ENCODE measurements at regions not wholly inside any gene's neighbourhood (a gene's known extent, or its start where the extent isn't known, plus 50 kb on each side); places are given as distances from the start of the nearest gene placed in this dataset.

- no peak overlapping the region for H3K27ac ChIP-seq (ENCODE audit: low read length)
Observed at GRCh38 chr15:25624504-25625177, 185.8 kb upstream of the UBE3A start.

GRCh38 chr15:25623708-25624107, 184.9 kb upstream of the UBE3A start:
- no peak overlapping the region for H3K27ac ChIP-seq (ENCODE audit: low read length)
- DNase-seq (ENCODE audit: low read depth, low spot score) = no peak

More at GRCh38 chr15:25624504-25625177, 185.8 kb upstream of the UBE3A start:
- no peaks in the 10 kb centered on the region for H3K4me1 ChIP-seq (ENCODE audit: control insufficient read depth, insufficient read depth, low read length)
- no peak overlapping the region for H3K4me3 ChIP-seq (ENCODE audit: low read length)
- no CpG with 5 or more reads among the region's 11 CpGs for WGBS (ENCODE audit: insufficient coverage, insufficient read length)
- no peaks in the 10 kb centered on the region for H3K9me3 ChIP-seq (ENCODE audit: control insufficient read depth, insufficient read depth, low read length)
- no peak for DNase-seq (ENCODE audit: low read depth, low spot score)
- H3K36me3 ChIP-seq (ENCODE audit: control insufficient read depth, insufficient read depth, low read length) = no peaks in the 10 kb centered on the region
- no peaks in the 10 kb centered on the region for H3K27me3 ChIP-seq (ENCODE audit: control insufficient read depth, insufficient read depth, low read length)

GRCh38 chr15:25620466-25620865, 181.6 kb upstream of the UBE3A start:
- no peak for DNase-seq (ENCODE audit: low read depth, low spot score)
- H3K27me3 ChIP-seq (ENCODE audit: control insufficient read depth, insufficient read depth, low read length) = no peaks in the 10 kb centered on the region
- WGBS (ENCODE audit: insufficient coverage, insufficient read length) = no CpG with 5 or more reads among the region's 4 CpGs
- H3K4me1 ChIP-seq (ENCODE audit: control insufficient read depth, insufficient read depth, low read length) = no peaks in the 10 kb centered on the region
- H3K4me3 ChIP-seq (ENCODE audit: low read length) = no peak overlapping the region
- no peaks in the 10 kb centered on the region for H3K36me3 ChIP-seq (ENCODE audit: control insufficient read depth, insufficient read depth, low read length)
- H3K9me3 ChIP-seq (ENCODE audit: control insufficient read depth, insufficient read depth, low read length) = no peaks in the 10 kb centered on the region
- no peak overlapping the region for H3K27ac ChIP-seq (ENCODE audit: low read length)

More at GRCh38 chr15:25623708-25624107, 184.9 kb upstream of the UBE3A start:
- no peaks in the 10 kb centered on the region for H3K27me3 ChIP-seq (ENCODE audit: control insufficient read depth, insufficient read depth, low read length)
- H3K36me3 ChIP-seq (ENCODE audit: control insufficient read depth, insufficient read depth, low read length) = no peaks in the 10 kb centered on the region
- no peaks in the 10 kb centered on the region for H3K4me1 ChIP-seq (ENCODE audit: control insufficient read depth, insufficient read depth, low read length)
- H3K4me3 ChIP-seq (ENCODE audit: low read length) = no peak overlapping the region
- no CpG with 5 or more reads among the region's 5 CpGs for WGBS (ENCODE audit: insufficient coverage, insufficient read length)
- no peaks in the 10 kb centered on the region for H3K9me3 ChIP-seq (ENCODE audit: control insufficient read depth, insufficient read depth, low read length)

GRCh38 chr15:25619761-25620160, 180.9 kb upstream of the UBE3A start:
- WGBS (ENCODE audit: insufficient coverage, insufficient read length) = no CpG with 5 or more reads among the region's 9 CpGs
- no peaks in the 10 kb centered on the region for H3K36me3 ChIP-seq (ENCODE audit: control insufficient read depth, insufficient read depth, low read length)

GRCh38 chr15:25619076-25619475, 180.3 kb upstream of the UBE3A start:
- Histone ChIP-seq H3K9me3 (ENCODE audit: control insufficient read depth, insufficient read depth, low read length) (no peaks in the 10 kb centered on the region), H3K4me3 (ENCODE audit: low read length) (no peak overlapping the region), H3K27me3 (ENCODE audit: control insufficient read depth, insufficient read depth, low read length) (no peaks in the 10 kb centered on the region), H3K4me1 (ENCODE audit: control insufficient read depth, insufficient read depth, low read length) (no peaks in the 10 kb centered on the region), H3K36me3 (ENCODE audit: control insufficient read depth, insufficient read depth, low read length) (no peaks in the 10 kb centered on the region), H3K27ac (ENCODE audit: low read length) (no peak overlapping the region)
- WGBS (ENCODE audit: insufficient coverage, insufficient read length) = no CpG with 5 or more reads among the region's 9 CpGs
- DNase-seq (ENCODE audit: low read depth, low spot score) = no peak

More at GRCh38 chr15:25619761-25620160, 180.9 kb upstream of the UBE3A start:
- H3K27me3 ChIP-seq (ENCODE audit: control insufficient read depth, insufficient read depth, low read length) = no peaks in the 10 kb centered on the region
- H3K4me1 ChIP-seq (ENCODE audit: control insufficient read depth, insufficient read depth, low read length) = no peaks in the 10 kb centered on the region
- no peak for DNase-seq (ENCODE audit: low read depth, low spot score)
- H3K9me3 ChIP-seq (ENCODE audit: control insufficient read depth, insufficient read depth, low read length) = no peaks in the 10 kb centered on the region
- no peak overlapping the region for H3K27ac ChIP-seq (ENCODE audit: low read length)
- H3K4me3 ChIP-seq (ENCODE audit: low read length) = no peak overlapping the region

GRCh38 chr15:25618161-25618560, 179.3 kb upstream of the UBE3A start:
- no peaks in the 10 kb centered on the region for H3K36me3 ChIP-seq (ENCODE audit: control insufficient read depth, insufficient read depth, low read length)
- H3K9me3 ChIP-seq (ENCODE audit: control insufficient read depth, insufficient read depth, low read length) = no peaks in the 10 kb centered on the region
- H3K27ac ChIP-seq (ENCODE audit: low read length) = no peak overlapping the region
- no peaks in the 10 kb centered on the region for H3K27me3 ChIP-seq (ENCODE audit: control insufficient read depth, insufficient read depth, low read length)
- DNase-seq (ENCODE audit: low read depth, low spot score) = no peak
- H3K4me3 ChIP-seq (ENCODE audit: low read length) = no peak overlapping the region
- H3K4me1 ChIP-seq (ENCODE audit: control insufficient read depth, insufficient read depth, low read length) = no peaks in the 10 kb centered on the region
- WGBS (ENCODE audit: insufficient coverage, insufficient read length) = no CpG with 5 or more reads among the region's 7 CpGs

- WGBS (ENCODE audit: insufficient coverage, insufficient read length) = no CpG with 5 or more reads among the region's 4 CpGs
- Histone ChIP-seq H3K9me3 (ENCODE audit: control insufficient read depth, insufficient read depth, low read length) (no peaks in the 10 kb centered on the region), H3K4me1 (ENCODE audit: control insufficient read depth, insufficient read depth, low read length) (no peaks in the 10 kb centered on the region), H3K27ac (ENCODE audit: low read length) (no peak overlapping the region), H3K36me3 (ENCODE audit: control insufficient read depth, insufficient read depth, low read length) (no peaks in the 10 kb centered on the region), H3K4me3 (ENCODE audit: low read length) (no peak overlapping the region), H3K27me3 (ENCODE audit: control insufficient read depth, insufficient read depth, low read length) (no peaks in the 10 kb centered on the region)
- DNase-seq (ENCODE audit: low read depth, low spot score) = no peak
Observed at GRCh38 chr15:25616471-25616870, 177.6 kb upstream of the UBE3A start.

- WGBS (ENCODE audit: insufficient coverage, insufficient read length) = no CpG with 5 or more reads among the region's 9 CpGs
- no peak for DNase-seq (ENCODE audit: low read depth, low spot score)
- Histone ChIP-seq H3K4me3 (ENCODE audit: low read length) (no peak overlapping the region), H3K4me1 (ENCODE audit: control insufficient read depth, insufficient read depth, low read length) (no peaks in the 10 kb centered on the region), H3K9me3 (ENCODE audit: control insufficient read depth, insufficient read depth, low read length) (no peaks in the 10 kb centered on the region), H3K27me3 (ENCODE audit: control insufficient read depth, insufficient read depth, low read length) (no peaks in the 10 kb centered on the region), H3K27ac (ENCODE audit: low read length) (no peak overlapping the region), H3K36me3 (ENCODE audit: control insufficient read depth, insufficient read depth, low read length) (no peaks in the 10 kb centered on the region)
Observed at GRCh38 chr15:25613134-25613533, 174.3 kb upstream of the UBE3A start.

- H3K4me1 ChIP-seq (ENCODE audit: control insufficient read depth, insufficient read depth, low read length) = no peaks in the 10 kb centered on the region
- no CpG with 5 or more reads among the region's 4 CpGs for WGBS (ENCODE audit: insufficient coverage, insufficient read length)
Observed at GRCh38 chr15:25611603-25612002, 172.8 kb upstream of the UBE3A start.

GRCh38 chr15:25609371-25609770, 170.5 kb upstream of the UBE3A start:
- Histone ChIP-seq H3K36me3 (ENCODE audit: control insufficient read depth, insufficient read depth, low read length) (no peaks in the 10 kb centered on the region), H3K27me3 (ENCODE audit: control insufficient read depth, insufficient read depth, low read length) (no peaks in the 10 kb centered on the region), H3K27ac (ENCODE audit: low read length) (no peak overlapping the region), H3K9me3 (ENCODE audit: control insufficient read depth, insufficient read depth, low read length) (no peaks in the 10 kb centered on the region), H3K4me3 (ENCODE audit: low read length) (no peak overlapping the region), H3K4me1 (ENCODE audit: control insufficient read depth, insufficient read depth, low read length) (no peaks in the 10 kb centered on the region)
- no CpG with 5 or more reads among the region's 5 CpGs for WGBS (ENCODE audit: insufficient coverage, insufficient read length)
- DNase-seq (ENCODE audit: low read depth, low spot score) = no peak

More at GRCh38 chr15:25611603-25612002, 172.8 kb upstream of the UBE3A start:
- no peaks in the 10 kb centered on the region for H3K9me3 ChIP-seq (ENCODE audit: control insufficient read depth, insufficient read depth, low read length)
- no peak for DNase-seq (ENCODE audit: low read depth, low spot score)
- H3K27me3 ChIP-seq (ENCODE audit: control insufficient read depth, insufficient read depth, low read length) = no peaks in the 10 kb centered on the region
- H3K27ac ChIP-seq (ENCODE audit: low read length) = no peak overlapping the region
- H3K4me3 ChIP-seq (ENCODE audit: low read length) = no peak overlapping the region
- no peaks in the 10 kb centered on the region for H3K36me3 ChIP-seq (ENCODE audit: control insufficient read depth, insufficient read depth, low read length)

GRCh38 chr15:25608926-25609325, 170.1 kb upstream of the UBE3A start:
- no peak for DNase-seq (ENCODE audit: low read depth, low spot score)
- Histone ChIP-seq H3K9me3 (ENCODE audit: control insufficient read depth, insufficient read depth, low read length) (no peaks in the 10 kb centered on the region), H3K27ac (ENCODE audit: low read length) (no peak overlapping the region), H3K36me3 (ENCODE audit: control insufficient read depth, insufficient read depth, low read length) (no peaks in the 10 kb centered on the region), H3K4me3 (ENCODE audit: low read length) (no peak overlapping the region), H3K4me1 (ENCODE audit: control insufficient read depth, insufficient read depth, low read length) (no peaks in the 10 kb centered on the region), H3K27me3 (ENCODE audit: control insufficient read depth, insufficient read depth, low read length) (no peaks in the 10 kb centered on the region)
- WGBS (ENCODE audit: insufficient coverage, insufficient read length) = no CpG with 5 or more reads among the region's 5 CpGs
